Sciatic nerve (tissue), 2 donors: ENCODE measurements at regions not wholly inside any gene's neighbourhood (a gene's known extent, or its start where the extent isn't known, plus 50 kb on each side); places are given as distances from the start of the nearest gene placed in this dataset.

ENCODE experiments used
- ATAC-seq: fragments of 200-7000 bp; cut with Tn5 transposase; one replicate; pipeline ENCODE4 v1.9.1; 2020; ENCODE audit warnings: mild to moderate bottlenecking, moderate library complexity
- DNase-seq: peaks from one replicate; pipeline ENCODE4 v3.0.0-alpha.2; 2020; ENCODE audit warnings: low spot score
- intact Hi-C: fragments of 100-400 bp; cut with DNase I; formaldehyde crosslinking; loops from one replicate; pipeline ENCODE4 v1.14.2; 2022
- donor health status: DM: no; HTN: no; CAD: no.
- donor health status: DM: no; HTN: no; CAD: no.

DNA sequence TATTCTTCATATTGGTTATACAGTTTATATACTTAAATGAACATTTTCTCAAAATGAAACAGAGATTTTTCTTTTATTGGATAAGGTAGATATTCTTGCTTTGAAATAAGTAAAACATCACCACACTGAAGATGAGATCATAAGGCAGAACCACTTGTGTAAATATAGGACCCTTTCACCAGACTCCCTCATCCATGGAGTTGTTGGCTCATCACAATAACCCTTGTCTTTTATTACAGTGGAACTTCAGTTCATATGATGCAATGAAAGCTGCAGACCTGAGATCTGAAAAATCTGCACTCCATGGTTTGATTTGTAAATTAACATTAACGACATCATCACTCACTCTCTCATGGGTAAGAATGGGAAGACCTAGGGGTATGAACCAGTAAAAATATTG lies 51.9 kb upstream of the DBX2 start:
- DNase-seq: no peak
- intact Hi-C loops: no loop called here
- no peak for ATAC-seq

DNA sequence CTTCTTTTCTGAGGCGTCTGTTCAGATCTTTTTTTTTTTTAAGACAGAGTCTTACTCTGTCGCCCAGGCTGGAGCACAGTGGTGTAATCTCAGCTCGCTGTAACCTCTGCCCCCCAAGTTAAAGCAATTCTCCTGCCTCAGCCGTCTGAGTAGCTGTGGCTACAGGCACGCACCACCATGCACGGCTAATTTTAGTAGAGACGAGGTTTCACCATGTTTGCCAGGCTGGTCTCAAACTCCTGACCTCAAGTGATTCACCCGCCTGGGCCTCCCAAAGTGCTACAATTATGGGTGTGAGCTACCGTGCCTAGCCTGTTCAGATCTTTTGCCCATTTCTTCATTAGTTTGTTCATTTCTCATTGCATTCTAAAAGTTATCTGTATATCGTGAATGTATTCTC lies 55.1 kb upstream of the DBX2 start:
- intact Hi-C loops: loop anchor here (2.0 kb wide), 1 partner anchor 71 kb away; no protein-coding TSS in a partner anchor
- DNase-seq (no peak), ATAC-seq (no peak)

DNA sequence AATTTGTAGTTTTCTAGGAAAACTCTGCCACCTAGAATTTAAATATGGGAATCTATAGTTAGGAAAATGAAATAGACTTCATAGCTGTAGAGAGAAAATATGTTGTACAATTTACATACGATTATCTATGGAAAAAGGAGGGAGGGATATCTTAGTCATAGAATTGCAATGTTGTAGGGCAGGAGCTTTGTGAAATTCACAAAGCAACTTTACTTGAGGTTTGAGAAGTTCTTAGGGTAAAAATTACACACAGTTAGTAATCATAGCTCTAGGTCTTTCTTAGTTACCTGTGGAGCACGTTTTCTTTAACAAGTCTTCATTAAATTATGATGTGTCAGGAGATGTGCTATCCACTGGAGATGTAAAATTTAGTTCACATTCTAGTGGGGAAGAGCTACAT lies 61.4 kb upstream of the DBX2 start:
- ATAC-seq (no peak), DNase-seq (no peak)
- intact Hi-C loops: no loop called here

DNA sequence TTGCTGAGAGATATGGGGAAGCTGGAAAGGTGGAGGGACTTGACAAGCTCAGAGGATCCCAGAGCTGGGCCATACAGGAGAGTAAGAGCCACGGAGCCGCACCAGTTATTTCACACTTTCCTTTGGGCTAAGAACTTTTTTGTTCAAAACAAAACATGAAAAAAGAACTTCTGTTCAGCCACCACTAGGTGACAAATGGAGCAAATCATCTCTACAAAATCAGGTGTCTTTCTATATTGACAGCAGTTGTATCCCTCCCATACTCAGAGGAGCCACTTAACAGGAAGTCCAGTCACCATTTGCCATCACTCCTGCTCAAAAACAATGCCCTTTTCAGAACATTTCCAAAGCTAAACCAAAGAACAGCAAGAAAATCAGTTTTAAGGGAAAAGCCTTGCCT lies 70.3 kb upstream of the DBX2 start:
- DNase-seq (no peak), ATAC-seq (no peak)
- intact Hi-C loops: no loop called here

DNA sequence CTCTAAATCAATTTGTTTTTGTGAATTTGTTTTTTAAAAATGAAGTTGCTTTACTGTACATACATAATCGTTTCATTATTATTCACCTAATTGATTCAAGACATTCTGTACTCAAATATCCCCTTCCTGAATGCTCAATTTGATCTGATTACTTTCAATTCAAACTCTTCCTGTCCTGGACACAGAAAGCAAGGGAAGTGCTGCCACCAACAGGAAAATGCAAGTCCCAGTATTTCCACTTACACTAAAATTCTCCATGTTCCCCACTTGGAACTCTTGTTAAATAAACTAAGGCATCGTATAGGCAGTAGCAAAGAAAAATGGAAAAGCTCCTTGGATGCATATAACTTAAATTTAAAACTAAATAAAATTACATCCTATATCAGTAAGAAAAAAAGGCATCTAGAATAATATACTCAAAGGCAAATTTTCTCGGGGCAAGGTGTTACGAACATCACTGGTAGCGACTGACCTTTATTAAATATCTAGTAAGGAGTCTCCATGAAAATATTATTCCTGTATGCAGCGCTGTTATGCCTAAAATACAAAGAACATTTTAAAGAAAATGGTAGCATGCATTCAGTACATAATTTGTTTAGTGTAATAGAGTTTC lies 72.0 kb upstream of the DBX2 start:
- intact Hi-C loops: no loop called here
- no peak for ATAC-seq
- DNase-seq: no peak

DNA sequence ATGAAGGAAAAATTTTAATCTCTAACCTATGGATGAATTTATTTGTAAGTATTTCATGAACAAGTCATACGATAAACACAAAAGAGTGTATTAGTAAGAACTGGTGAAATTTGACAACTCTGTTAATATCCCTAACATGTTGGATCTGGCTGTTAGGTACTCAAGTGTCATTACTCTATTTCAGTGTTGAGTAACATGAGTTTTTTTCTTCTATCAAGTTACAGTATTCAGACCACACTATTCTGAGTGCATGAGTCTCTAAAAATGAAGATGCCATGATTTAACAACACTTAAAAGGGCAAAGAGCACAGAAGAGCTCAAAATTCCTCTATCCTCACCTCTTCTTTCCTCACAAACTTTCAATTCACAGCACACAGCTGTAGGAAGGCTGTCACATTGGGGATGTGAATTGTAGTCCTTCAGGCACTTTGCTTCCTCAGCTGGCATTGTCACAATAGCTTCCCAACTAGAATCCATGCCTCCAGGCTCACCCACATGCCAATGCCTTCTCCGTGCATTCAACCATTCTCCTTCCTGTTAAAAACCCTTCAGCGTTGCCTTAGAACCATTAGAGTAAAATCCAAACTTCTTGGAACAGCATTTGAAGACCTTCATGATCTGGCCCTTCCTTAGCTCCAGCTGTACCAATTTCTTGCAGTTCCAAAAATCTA lies 73.7 kb upstream of the DBX2 start:
- intact Hi-C loops: no loop called here
- DNase-seq (no peak), ATAC-seq (no peak)

DNA sequence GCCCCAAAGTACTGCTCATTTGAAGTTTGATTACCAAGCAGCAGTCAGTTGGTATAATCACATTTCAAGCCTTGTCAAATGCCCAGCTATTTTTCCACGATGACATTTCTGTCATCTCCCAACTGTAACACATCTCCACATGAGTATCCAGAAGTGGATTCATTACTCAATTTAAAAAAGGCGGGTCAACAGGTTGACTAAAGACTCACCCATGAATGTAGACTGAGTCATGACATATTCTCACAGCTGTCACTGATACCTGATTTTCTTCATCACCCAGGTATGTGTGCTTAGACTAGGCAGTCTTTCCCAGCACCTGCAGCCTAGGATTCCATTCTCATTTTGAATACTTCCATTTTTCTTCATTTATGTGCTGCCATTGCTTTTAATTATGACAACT lies 75.1 kb upstream of the DBX2 start:
- DNase-seq (no peak), ATAC-seq (no peak)
- intact Hi-C loops: no loop called here

DNA sequence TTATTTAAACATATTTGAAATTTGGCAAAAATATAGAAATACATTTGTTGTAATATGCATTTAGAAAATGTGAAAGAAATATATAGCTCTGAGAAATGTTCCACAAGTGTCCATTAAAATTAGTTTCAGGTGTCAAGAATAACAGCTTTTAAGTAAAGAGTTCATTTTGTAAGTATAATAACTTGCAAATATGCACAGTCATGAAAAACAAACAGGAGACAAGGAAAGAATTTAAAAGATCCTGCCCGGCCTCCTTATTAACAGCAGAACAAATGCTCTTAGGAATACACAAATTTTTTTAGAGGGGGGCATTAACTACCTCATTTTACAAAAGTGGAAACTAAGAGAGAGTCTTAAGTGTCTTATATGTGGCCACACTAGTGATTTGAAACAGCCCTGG lies 77.7 kb upstream of the DBX2 start:
- intact Hi-C loops: no loop called here
- ATAC-seq: no peak
- DNase-seq: no peak

DNA sequence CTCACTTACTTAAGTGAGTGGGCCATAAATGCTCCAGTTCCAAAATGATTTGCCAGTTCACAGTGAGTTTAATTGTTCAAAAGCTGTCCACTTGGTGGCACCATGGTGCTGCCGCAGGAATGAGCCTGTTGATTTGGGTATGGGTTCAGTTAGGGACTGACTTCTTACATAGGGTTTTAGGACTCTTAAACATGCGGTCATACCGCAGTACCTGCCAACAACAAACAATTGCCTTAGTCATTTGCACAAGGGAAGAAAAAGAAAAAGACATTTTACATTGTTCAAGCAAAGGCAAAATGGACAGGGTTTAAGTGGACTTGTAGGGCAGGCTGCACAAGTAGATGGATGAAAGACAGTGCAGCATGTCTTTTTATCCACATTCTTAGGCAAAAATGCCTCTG lies 80.0 kb upstream of the DBX2 start:
- intact Hi-C loops: no loop called here
- no peak for DNase-seq
- peak; percentile 79 for ATAC-seq

DNA sequence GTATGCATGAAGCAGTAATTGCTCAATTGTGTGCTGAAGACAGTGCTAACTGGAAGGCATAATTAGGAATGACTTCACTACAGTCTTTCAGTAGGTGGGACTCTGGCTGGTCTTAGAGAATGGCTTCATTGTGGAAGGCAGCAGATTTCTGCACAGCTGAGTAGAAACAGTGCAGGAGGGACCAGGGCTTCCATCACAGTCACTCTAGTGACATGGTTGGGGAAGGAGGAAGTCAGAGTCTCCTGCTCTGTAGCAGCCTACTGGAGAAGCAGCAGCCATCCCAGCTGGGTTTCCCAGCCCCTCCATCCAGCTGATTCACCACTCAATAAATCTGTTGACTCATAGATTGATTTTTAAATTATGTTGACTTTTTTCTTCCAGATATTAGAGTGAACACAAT lies 80.6 kb upstream of the DBX2 start:
- intact Hi-C loops: no loop called here
- ATAC-seq: no peak

DNA sequence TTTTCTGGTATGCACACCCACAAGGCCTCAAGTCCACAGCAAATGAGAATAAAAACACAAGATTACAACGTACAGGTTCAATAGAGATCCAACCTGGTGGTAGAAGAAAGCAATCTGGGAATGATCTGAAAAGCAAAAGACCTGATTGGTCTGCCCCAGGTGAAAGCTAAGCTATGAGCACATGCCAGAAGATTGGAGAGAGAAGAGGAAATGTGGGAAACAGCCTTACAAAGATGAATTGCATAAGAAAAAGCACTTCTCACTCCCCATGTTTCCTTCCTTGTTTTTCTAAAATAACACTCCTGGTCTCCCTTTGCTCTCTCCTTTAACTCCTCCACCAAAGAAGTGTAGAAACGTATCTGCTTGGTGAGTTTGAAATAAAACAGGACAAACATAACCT lies 77.3 kb upstream of the ANO6 start:
- DNase-seq: no peak

More for the DNA sequence above, 80.6 kb upstream of the DBX2 start:
- DNase-seq: no peak

DNA sequence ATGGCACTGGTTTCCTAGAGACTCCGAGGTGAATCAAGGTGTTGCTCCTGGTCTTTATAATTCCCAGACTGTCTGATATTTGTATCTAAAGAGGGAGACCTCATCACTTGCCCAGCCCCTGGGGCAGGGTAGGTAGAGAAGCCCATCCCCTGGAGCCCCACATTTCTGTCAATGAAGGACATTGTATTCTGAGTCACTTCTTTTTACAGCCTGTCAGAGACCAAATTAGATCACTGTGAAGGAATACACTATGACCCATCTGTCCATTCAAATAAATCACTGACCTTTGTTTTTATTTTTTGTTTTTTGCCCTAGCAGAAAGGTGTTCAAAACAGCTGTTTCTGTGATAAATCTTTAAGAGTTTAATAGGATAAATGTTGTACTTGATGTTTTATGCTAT lies 67.9 kb upstream of the ANO6 start:
- intact Hi-C loops: no loop called here
- ATAC-seq (no peak), DNase-seq (no peak)

More for the DNA sequence above, 77.3 kb upstream of the ANO6 start:
- no peak for ATAC-seq
- intact Hi-C loops: no loop called here

DNA sequence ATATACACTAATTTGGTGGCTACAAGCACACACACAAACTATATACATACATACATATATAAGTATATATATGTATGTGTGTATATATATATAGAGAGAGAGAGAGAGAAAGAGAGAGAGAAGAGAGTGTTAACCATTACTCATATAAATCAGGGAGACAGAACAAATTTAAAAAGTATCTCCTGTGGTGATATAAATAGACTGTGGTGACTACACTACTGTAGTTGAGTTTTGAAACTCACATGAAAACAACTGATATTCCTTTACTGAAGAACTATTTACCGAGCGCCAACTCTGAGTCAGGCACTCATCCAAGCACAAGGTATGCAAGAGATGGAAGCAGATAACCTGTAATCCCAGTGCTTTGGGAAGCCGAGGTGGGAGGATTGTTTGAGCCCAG lies 67.3 kb upstream of the ANO6 start:
- ATAC-seq (no peak), DNase-seq (no peak)
- intact Hi-C loops: no loop called here

DNA sequence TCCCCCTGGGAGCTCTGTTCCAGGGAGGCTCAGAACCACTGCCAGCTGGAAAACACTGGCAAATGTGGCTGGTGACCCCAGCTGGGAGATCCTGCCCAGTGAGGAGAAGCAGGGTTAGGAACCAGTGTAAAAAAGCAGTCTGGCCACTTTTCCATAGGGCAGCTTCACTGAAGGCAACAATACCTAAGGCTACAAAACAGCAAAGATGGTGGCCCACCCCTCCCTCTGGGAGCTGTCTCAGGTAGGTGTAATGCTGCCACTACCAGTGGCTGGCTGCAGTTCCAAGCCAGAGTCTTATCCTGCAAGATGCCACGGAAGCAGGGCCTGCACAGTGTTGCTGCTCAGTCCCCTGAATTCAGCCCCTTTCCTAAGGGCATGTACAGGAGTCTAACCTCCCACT lies 50.6 kb upstream of the ANO6 start:
- intact Hi-C loops: no loop called here
- no peak for DNase-seq
- ATAC-seq: peak; percentile 9

DNA sequence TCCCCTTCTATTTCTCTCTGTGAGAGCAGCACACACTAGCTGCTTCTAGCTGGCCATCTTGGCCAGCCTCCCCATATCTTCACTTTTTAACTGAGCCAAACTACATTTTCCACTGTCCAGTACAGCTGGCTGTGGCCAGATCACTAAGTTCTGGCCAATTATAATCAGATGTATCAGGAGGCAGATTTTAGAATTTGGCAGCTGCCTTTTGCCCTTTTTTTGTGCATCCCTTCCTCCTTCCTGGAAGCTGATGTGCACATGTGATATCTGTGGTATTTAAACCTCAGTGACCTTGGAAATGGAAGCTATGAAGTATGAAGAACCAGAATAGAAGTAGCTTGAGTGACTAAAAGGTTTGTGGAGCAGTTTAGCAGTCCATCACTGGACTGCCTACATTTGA lies 49.8 kb upstream of the ANO6 start:
- intact Hi-C loops: no loop called here
- no peak for DNase-seq
- peak; percentile 93 for ATAC-seq
